Caki2 (cell line): ENCODE measurements at regions not wholly inside any gene's neighbourhood (a gene's known extent, or its start where the extent isn't known, plus 50 kb on each side); places are given as distances from the start of the nearest gene placed in this dataset.

ENCODE experiments used
- DNase-seq: peaks from one replicate; pipeline ENCODE4 v3.0.0-alpha.2; 2015; ENCODE audit warnings: low read depth
- in situ Hi-C: cut with HindIII; loops from 2 replicates; pipeline ENCODE4 v1.10.0; 2016; ENCODE audit warnings: low sequenced_read_pairs, low pct_unique_long_range_greater_than_20kb, mixed read lengths

- in situ Hi-C loops, result no loop called here
- DNase-seq, result no peak
Observed at GRCh38 chr7:54643064-54643463, 100.9 kb downstream of the VSTM2A start.

DNA sequence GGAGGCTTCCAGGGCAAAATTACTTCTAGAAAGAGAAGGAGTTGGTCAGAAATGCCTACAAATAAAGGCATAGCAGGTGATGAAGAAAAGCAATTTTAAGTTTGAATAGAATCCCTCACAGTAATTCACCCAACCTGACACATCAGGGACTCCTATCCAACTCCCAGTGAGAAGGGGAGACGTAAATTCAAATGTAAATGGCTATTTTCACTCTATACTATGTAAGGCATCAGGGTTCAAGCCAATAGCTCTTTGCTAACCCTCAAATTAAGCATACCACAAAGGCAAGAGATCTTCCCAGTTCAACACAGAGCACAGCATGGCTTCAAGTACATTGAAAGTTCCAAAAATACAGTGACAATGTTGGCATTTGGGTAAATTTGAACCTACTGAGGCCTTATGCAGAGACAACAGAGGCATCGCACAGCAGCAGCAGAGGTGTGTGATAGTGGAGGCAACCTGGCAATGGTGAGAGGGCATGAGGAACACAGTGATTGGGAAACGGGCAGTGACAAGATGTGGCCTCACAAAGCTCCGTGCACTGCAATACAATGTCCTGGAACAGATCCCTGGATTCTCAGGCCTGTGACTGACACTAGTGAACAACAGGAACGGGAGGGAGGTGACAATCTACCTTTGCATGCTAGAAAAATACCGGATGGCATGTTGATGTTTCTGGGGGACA, 95.7 kb downstream of the VSTM2A start:
- DNase-seq, result no peak
- in situ Hi-C loops, result no loop called here

GRCh38 chr7:54632696-54633095, 90.5 kb downstream of the VSTM2A start:
- in situ Hi-C loops, result no loop called here
- no peak for DNase-seq

GRCh38 chr7:54629771-54630170, 87.6 kb downstream of the VSTM2A start:
- in situ Hi-C loops, result no loop called here
- DNase-seq, result no peak

DNA sequence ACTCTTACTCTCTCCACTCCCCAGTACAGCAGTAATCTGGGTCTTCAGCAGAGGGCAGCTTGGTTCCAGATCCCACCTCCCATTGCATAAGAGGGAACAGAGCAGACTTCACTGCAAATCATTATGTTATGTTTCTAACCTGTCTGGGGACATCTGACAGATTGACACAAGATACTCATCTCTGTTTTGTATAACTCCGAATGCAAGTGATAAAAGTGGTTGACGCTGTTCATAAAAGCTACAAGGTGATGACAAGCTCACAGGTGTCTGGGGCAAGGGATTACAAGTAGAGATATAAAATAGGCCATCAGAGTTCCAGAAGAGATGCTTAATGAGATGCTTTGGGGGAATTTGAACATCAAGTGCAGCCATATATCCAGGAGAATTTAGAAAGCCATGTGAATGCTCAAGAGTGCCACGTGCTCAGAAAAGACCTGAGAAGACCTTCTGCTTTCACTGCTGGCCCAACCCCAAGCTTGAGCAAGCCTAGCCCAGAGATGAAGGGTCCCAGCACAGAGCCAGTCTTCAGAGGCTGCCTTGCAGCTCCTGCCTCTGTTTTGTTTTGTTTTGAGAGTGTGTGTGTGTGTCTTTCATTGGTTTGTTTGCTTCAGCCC, 80.6 kb downstream of the VSTM2A start:
- in situ Hi-C loops, result no loop called here
- no peak for DNase-seq
